Nephron (organoid): ENCODE measurements at regions not wholly inside any gene's neighbourhood (a gene's known extent, or its start where the extent isn't known, plus 50 kb on each side); places are given as distances from the start of the nearest gene placed in this dataset.
"Not testable (repeated sequence)": the region's sequence is repeated elsewhere in the genome, so short reads cannot be mapped to it uniquely, and the experiment has no call there.

Source experiments
- H3K27ac Mint-ChIP-seq, 3 experiments: 2 replicates each; pipeline ENCODE4 v1.8.0; 2020; ENCODE audit warnings: mixed read lengths in 3 of 3, mild to moderate bottlenecking in 2 of 3, moderate library complexity in 1 of 3
- H3K27me3 Mint-ChIP-seq: 2 replicates; pipeline ENCODE4 v1.8.0; 2021; ENCODE audit warnings: low read depth, mild to moderate bottlenecking, moderate library complexity, mixed read lengths
- H3K36me3 Mint-ChIP-seq: 2 replicates; pipeline ENCODE4 v1.8.0; 2020; ENCODE audit warnings: low read depth, mixed read lengths
- H3K4me1 Mint-ChIP-seq: 2 replicates; pipeline ENCODE4 v1.8.0; 2020; ENCODE audit warnings: mixed read lengths
- H3K4me3 Mint-ChIP-seq, 3 experiments: 2 replicates each; pipeline ENCODE4 v1.8.0; 2020; ENCODE audit warnings: mild to moderate bottlenecking in 3 of 3, mixed read lengths in 3 of 3, moderate library complexity in 2 of 3
- H3K9me3 Mint-ChIP-seq: 2 replicates; pipeline ENCODE4 v1.8.0; 2020; ENCODE audit warnings: mixed read lengths
- CTCF ChIP-seq, 3 experiments: fragments of 200-600 bp; sonication (generic); IDR thresholded peaks; one replicate each; pipeline ENCODE4 v1.5.0; 2021; ENCODE audit warnings: antibody characterized with exemption in 3 of 3; ENCODE audit not compliant: unreplicated experiment in 3 of 3

- Mint-ChIP-seq H3K36me3 (no peaks in the 10 kb centered on the region), H3K27ac (no peak overlapping the region), H3K9me3 (no peaks in the 10 kb centered on the region), H3K4me1 (no peaks in the 10 kb centered on the region), H3K27me3 (no peaks in the 10 kb centered on the region), H3K4me3 (no peak overlapping the region)
- no peak for TF ChIP-seq CTCF (IDR thresholded peaks at IDR 0.05; ENCODE audit: unreplicated experiment in 3 of 3)
These were observed 473.2 kb upstream of the CHRM3 start for GRCh38 chr1:238913210-238913609.

DNA sequence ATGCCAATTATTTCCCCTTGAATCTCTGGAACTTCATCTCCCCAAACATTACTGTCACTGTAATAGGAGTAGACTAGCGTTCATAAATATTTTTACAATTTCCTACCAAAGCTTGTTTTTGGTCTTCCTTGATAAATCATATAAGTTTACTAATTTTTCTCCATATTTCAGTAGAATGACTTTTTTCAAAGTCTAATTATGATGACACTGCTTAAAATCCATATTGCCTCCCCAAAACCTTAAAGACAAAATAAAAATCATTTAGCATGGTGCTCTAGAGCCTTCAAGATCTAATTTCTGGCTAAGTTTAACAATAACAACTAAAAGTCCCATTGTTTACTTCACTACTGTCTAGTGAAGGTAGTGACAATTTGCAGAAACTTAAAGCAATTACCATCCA, 474.2 kb upstream of the CHRM3 start:
- Mint-ChIP-seq H3K27me3 (no peaks in the 10 kb centered on the region), H3K9me3 (no peaks in the 10 kb centered on the region), H3K4me1 (no peaks in the 10 kb centered on the region), H3K36me3 (no peaks in the 10 kb centered on the region), H3K27ac (no peak overlapping the region), H3K4me3 (no peak overlapping the region)
- no peak for TF ChIP-seq CTCF (IDR thresholded peaks at IDR 0.05; ENCODE audit: unreplicated experiment in 3 of 3)

DNA sequence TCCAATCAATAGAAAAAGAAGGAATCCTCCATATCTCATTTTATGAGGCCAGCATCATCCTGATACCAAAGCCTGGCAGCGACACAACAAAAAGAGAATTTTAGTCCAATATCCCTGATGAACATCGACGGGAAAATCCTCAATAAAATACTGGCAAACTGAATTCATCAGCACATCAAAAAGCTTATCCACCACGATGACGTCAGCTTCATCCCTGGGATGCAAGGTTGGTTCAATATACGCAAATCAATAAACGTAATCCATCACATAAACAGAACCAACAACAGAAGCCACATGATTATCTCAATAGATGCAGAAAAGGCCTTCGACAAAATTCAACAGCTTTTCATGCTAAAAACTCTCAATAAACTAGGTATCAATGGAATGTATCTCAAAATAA, 483.6 kb upstream of the CHRM3 start:
- H3K4me1 Mint-ChIP-seq, H3K27me3 Mint-ChIP-seq, H3K27ac Mint-ChIP-seq, H3K36me3 Mint-ChIP-seq, H3K4me3 Mint-ChIP-seq: not testable (repeated sequence)
- peaks cover 14% of the 10 kb centered on the region for H3K9me3 Mint-ChIP-seq

DNA sequence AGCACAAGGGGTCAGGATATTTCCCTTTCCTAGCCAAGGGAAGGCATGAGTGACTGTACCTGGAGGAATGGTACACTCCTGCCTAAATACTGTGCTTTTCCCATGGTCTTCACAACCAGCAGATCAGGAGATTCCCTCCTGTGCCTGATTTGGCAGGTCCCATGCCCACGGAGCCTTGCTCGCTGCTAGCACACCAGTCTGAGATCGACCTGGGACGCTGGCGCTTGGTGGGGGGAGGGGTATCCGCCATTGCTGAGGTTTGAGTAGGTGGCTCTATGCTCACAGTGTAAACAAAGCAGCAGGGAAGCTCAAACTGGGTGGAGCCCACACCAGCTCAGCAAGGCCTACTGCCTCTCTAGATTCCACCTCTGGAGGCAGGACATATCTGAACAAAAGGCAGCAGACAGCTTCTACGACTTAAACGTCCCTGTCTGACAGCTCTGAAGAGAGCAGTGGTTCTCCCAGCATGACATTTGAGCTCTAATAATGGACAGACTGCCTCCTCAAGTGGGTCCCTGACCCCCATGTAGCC, 486.0 kb upstream of the CHRM3 start:
- H3K27ac Mint-ChIP-seq, result no peak overlapping the region
- H3K4me3 Mint-ChIP-seq, result no peak overlapping the region
- no peaks in the 10 kb centered on the region for H3K36me3 Mint-ChIP-seq
- peaks cover 14% of the 10 kb centered on the region for H3K9me3 Mint-ChIP-seq
- H3K27me3 Mint-ChIP-seq, result peaks cover 7% of the 10 kb centered on the region
- no peak for TF ChIP-seq CTCF (IDR thresholded peaks at IDR 0.05; ENCODE audit: unreplicated experiment in 3 of 3)
- H3K4me1 Mint-ChIP-seq, result no peaks in the 10 kb centered on the region

DNA sequence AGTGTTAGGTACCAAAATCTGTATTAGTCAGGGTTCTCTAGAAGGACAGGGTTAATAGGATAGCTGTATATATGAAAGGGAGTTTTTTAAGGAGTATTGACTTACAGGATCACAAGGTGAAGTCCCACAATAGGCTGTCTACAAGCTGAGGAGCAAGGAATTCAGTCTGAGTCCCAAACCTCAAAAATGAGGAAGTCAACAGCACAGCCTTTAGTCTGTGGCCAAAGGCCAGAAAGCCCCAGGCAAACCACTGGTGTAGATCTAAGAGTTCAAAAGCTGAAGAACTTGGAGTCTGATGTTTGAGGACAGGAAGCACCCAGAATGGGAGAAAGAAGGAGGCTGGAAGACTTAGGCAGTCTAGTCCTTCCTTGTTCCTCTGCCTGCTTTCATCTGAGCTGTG, 487.5 kb upstream of the CHRM3 start:
- no peaks in the 10 kb centered on the region for H3K4me1 Mint-ChIP-seq
- H3K27ac Mint-ChIP-seq, result no peak overlapping the region
- no peaks in the 10 kb centered on the region for H3K36me3 Mint-ChIP-seq
- H3K27me3 Mint-ChIP-seq, result peaks cover 7% of the 10 kb centered on the region
- no peak overlapping the region for H3K4me3 Mint-ChIP-seq
- peaks cover 12% of the 10 kb centered on the region for H3K9me3 Mint-ChIP-seq
- no peak for TF ChIP-seq CTCF (IDR thresholded peaks at IDR 0.05; ENCODE audit: unreplicated experiment in 3 of 3)

GRCh38 chr1:238895911-238896310, 490.5 kb upstream of the CHRM3 start:
- no peaks in the 10 kb centered on the region for H3K4me1 Mint-ChIP-seq
- no peak overlapping the region for H3K27ac Mint-ChIP-seq
- H3K4me3 Mint-ChIP-seq, result no peak overlapping the region
- no peaks in the 10 kb centered on the region for H3K36me3 Mint-ChIP-seq
- no peaks in the 10 kb centered on the region for H3K9me3 Mint-ChIP-seq
- H3K27me3 Mint-ChIP-seq, result peaks cover 7% of the 10 kb centered on the region
- no peak for TF ChIP-seq CTCF (IDR thresholded peaks at IDR 0.05; ENCODE audit: unreplicated experiment in 3 of 3)
